ENCODE measurements at regions not wholly inside any gene's neighbourhood (a gene's known extent, or its start where the extent isn't known, plus 50 kb on each side); places are given as distances from the start of the nearest gene placed in this dataset. TPM values are rescaled to one million over a fixed set of nuclear protein-coding genes. Genes with fewer than 3 reads are reported as not detected.

DNA sequence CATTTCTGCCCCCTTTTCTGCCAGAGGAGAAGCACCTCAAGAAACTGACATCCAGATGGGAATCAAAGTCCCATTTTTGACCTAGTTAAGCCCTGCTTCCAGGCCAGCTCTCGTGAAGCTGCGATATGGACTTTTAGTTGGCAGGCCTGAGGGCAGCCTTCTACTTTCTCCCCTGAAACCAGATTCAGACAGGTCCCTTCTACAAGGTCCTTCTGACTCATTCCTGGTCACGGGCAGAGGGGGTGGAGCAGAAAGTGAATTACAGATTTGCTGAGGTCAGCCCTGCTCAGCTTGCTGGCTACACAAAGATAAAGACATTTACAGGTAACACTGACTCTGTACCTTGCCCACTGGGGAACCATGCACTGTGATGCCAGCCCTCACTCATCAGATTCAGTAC lies 52.8 kb upstream of the TUT7 start:
- no peak for ATAC-seq (ENCODE audit: low FRiP score)
- TF ChIP-seq, protein P1, sequence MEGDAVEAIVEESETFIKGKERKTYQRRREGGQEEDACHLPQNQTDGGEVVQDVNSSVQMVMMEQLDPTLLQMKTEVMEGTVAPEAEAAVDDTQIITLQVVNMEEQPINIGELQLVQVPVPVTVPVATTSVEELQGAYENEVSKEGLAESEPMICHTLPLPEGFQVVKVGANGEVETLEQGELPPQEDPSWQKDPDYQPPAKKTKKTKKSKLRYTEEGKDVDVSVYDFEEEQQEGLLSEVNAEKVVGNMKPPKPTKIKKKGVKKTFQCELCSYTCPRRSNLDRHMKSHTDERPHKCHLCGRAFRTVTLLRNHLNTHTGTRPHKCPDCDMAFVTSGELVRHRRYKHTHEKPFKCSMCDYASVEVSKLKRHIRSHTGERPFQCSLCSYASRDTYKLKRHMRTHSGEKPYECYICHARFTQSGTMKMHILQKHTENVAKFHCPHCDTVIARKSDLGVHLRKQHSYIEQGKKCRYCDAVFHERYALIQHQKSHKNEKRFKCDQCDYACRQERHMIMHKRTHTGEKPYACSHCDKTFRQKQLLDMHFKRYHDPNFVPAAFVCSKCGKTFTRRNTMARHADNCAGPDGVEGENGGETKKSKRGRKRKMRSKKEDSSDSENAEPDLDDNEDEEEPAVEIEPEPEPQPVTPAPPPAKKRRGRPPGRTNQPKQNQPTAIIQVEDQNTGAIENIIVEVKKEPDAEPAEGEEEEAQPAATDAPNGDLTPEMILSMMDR (IDR thresholded peaks at IDR 0.05): no peak

DNA sequence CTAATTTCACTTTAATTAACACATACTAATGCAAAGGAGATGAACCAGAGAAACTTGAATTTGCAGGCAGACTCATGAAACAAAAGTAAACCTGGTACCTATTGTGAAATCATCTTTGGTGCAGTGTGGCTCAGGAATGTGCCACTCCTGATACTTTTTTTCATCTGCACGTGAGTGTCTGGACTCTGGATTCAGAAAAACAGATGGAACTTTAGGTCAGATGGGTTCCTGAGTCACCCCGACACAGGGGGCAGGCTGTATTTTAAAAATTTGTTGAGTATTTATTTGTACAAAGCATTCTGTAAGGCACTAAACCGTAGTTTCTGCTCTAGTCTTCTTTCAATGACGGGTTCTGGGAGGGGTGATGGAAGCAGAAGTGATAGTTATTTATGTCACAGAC lies 52.2 kb upstream of the TUT7 start:
- ATAC-seq (ENCODE audit: low FRiP score) (peak; percentile 59), DNase-seq (ENCODE audit: low spot score) (no peak)
- TF ChIP-seq, protein P1 (IDR thresholded peaks at IDR 0.05): no peak

More for the DNA sequence above, 52.8 kb upstream of the TUT7 start:
- no peak for DNase-seq (ENCODE audit: low spot score)

DNA sequence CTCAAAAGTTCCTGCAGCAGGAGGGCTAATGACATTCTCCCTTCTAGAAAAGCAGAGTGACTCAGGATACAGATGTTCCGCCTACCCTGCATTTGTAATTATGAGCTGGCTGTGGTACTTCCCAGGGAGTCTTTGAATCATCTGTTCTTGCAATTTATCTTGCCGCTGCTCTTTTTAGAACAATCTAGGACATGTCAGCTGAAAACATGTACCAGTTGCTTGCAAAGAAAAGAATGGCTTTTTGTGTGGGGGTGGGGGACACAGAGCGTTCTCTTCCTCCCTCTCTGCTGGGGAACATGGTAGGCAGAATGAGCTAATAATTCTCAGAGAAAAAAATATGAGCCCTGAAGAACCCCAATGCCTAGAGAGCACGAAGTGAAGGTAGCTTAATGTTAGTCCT lies 51.7 kb upstream of the TUT7 start:
- DNase-seq (ENCODE audit: low spot score) (no peak), ATAC-seq (ENCODE audit: low FRiP score) (peak; percentile 84)
- TF ChIP-seq, protein P1 (IDR thresholded peaks at IDR 0.05): no peak

DNA sequence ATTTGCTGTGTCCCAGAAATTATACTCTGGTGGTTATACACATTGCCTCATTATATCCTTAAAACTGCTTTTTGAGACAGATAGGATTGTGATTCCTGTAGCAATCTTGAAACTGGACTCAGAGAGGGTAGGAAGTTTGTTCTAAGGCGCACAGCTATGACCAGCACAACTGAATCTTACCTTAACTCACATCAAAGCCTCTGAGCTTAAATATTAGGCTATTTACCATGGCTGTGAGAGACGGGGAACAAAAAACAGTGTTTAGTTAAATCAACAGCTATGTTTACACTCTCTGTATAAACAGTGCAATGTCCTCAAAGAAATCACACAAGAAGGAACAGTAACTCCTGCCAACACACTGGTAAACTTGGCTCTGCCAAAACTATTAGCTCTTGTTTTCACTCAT lies 50.9 kb upstream of the TUT7 start:
- DNase-seq (ENCODE audit: low spot score): no peak
- TF ChIP-seq, protein P1 (IDR thresholded peaks at IDR 0.05): no peak
- no peak for ATAC-seq (ENCODE audit: low FRiP score)

Small RNA genes in the stretch of these regions (small RNA-seq; reads per million reads assigned to genes)
- not detected for gene AL158828.1
- gene RNU2-36P: not detected
